ENCODE measurements at regions not wholly inside any gene's neighbourhood (a gene's known extent, or its start where the extent isn't known, plus 50 kb on each side); places are given as distances from the start of the nearest gene placed in this dataset.

- Histone ChIP-seq H3K27me3 (ENCODE audit: control insufficient read depth in 1 of 2, insufficient read depth in 2 of 2, low read length in 2 of 2) (no peaks in the 10 kb centered on the region), H3K79me2 (ENCODE audit: insufficient read depth, low read length) (no peaks in the 10 kb centered on the region), H2AFZ (ENCODE audit: low read length) (no peak overlapping the region), H3K4me3 (replicated peaks in 1 of 3; ENCODE audit: insufficient read depth in 1 of 3, low read depth in 2 of 3, low read length in 3 of 3) (no peak overlapping the region), H3K9me3 (ENCODE audit: low read length) (no peaks in the 10 kb centered on the region; the same call in 1 of the 2 replicates), H4K20me1 (ENCODE audit: insufficient read depth, low read length) (no peaks in the 10 kb centered on the region), H3K4me2 (ENCODE audit: low read depth, low read length) (no peak overlapping the region), H3K9ac (ENCODE audit: insufficient read depth, low read depth, low read length) (no peak overlapping the region), H3K4me1 (ENCODE audit: insufficient read depth, low read length) (no peaks in the 10 kb centered on the region), H3K36me3 (replicated peaks in 1 of 2; ENCODE audit: control insufficient read depth in 1 of 2, insufficient read depth in 2 of 2, low read length in 2 of 2) (no peaks in the 10 kb centered on the region), H3K27ac (ENCODE audit: extremely low read length, insufficient read depth, low read length) (no peak overlapping the region)
- CTCF ChIA-PET (ENCODE audit: low intra/inter-chr PET ratio, low total read pairs): no interaction called here
- FAIRE-seq (no peak), DNase-seq (ENCODE audit: low spot score) (no peak), ATAC-seq (no peak)
- in situ Hi-C loops (cut with HindIII; ENCODE audit: extremely low pct_ligation_motif_present, low pct_unique_long_range_greater_than_20kb) (no loop called here), intact Hi-C loops (cut with micrococcal nuclease; ENCODE audit: unreplicated experiment) (no loop called here)
- TF ChIP-seq TGIF2 (CRISPR knock-in tag; IDR thresholded peaks at IDR 0.05) (no peak), ZSCAN29 (CRISPR knock-in tag; conservative IDR thresholded peaks at IDR 0.05) (no peak), NFE2L2 (IDR thresholded peaks at IDR 0.05; ENCODE audit: low read length) (peak; percentile 24; the same call in 1 of the 2 replicates)
- TF ChIP-seq, protein P1, sequence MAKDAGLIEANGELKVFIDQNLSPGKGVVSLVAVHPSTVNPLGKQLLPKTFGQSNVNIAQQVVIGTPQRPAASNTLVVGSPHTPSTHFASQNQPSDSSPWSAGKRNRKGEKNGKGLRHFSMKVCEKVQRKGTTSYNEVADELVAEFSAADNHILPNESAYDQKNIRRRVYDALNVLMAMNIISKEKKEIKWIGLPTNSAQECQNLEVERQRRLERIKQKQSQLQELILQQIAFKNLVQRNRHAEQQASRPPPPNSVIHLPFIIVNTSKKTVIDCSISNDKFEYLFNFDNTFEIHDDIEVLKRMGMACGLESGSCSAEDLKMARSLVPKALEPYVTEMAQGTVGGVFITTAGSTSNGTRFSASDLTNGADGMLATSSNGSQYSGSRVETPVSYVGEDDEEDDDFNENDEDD (CRISPR knock-in tag; IDR thresholded peaks at IDR 0.05; ENCODE audit: borderline replicate concordance): no peak
- POLR2A ChIA-PET: no interaction called here
- BruUV-seq (replicated peaks): no TSS peak
Observed at GRCh38 chrX:98755912-98756311, 1654.2 kb downstream of the PCDH19 start.

DNA sequence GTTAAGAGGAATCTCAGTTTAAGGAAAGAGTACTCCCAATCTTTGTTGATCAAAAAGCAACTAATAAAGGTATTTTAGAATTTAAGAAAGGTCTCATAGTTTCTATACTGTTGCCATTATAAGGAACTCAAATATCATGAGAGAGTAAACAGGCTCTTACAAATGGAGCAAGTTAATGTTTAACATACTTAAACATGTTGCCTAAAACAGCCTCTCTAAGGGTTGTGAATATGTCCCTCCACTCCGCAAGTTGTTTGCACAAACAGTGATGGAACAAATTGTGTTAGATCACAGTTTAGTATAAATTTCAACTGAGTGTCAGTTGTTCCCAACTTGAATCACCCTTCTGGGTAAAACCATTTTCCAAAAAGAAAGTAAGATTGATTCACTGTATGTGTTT is 1678.3 kb downstream of the PCDH19 start:
- Histone ChIP-seq H3K79me2 (ENCODE audit: insufficient read depth, low read length) (no peaks in the 10 kb centered on the region), H3K4me2 (ENCODE audit: low read depth, low read length) (no peak overlapping the region), H3K36me3 (replicated peaks in 1 of 2; ENCODE audit: control insufficient read depth in 1 of 2, insufficient read depth in 2 of 2, low read length in 2 of 2) (no peaks in the 10 kb centered on the region), H3K9me3 (ENCODE audit: low read length) (no peaks in the 10 kb centered on the region), H3K4me3 (replicated peaks in 1 of 3; ENCODE audit: insufficient read depth in 1 of 3, low read depth in 2 of 3, low read length in 3 of 3) (no peak overlapping the region), H4K20me1 (ENCODE audit: insufficient read depth, low read length) (no peaks in the 10 kb centered on the region), H3K27me3 (ENCODE audit: control insufficient read depth in 1 of 2, insufficient read depth in 2 of 2, low read length in 2 of 2) (no peaks in the 10 kb centered on the region), H3K4me1 (ENCODE audit: insufficient read depth, low read length) (no peaks in the 10 kb centered on the region), H3K27ac (ENCODE audit: extremely low read length, insufficient read depth, low read length) (no peak overlapping the region), H3K9ac (ENCODE audit: insufficient read depth, low read depth, low read length) (no peak overlapping the region), H2AFZ (ENCODE audit: low read length) (no peak overlapping the region)
- in situ Hi-C loops (cut with HindIII; ENCODE audit: extremely low pct_ligation_motif_present, low pct_unique_long_range_greater_than_20kb): no loop called here
- no peak for FAIRE-seq
- CTCF ChIA-PET (ENCODE audit: low intra/inter-chr PET ratio, low total read pairs): no interaction called here
- no peak for ATAC-seq
- 33% methylated on average over 1 of the region's 1 CpG for WGBS (ENCODE audit: low lambda C conversion rate)
- POLR2A ChIA-PET: no interaction called here
- TF ChIP-seq KDM4B (CRISPR knock-in tag; IDR thresholded peaks at IDR 0.05) (no peak), JUNB (CRISPR knock-in tag; IDR thresholded peaks at IDR 0.05; ENCODE audit: borderline replicate concordance) (no peak)
- no TSS peak for BruUV-seq (replicated peaks)
- no peak for DNase-seq (ENCODE audit: low spot score)
- intact Hi-C loops (cut with micrococcal nuclease; ENCODE audit: unreplicated experiment): no loop called here
